ENCODE measurements at regions not wholly inside any gene's neighbourhood (a gene's known extent, or its start where the extent isn't known, plus 50 kb on each side); places are given as distances from the start of the nearest gene placed in this dataset.

- Histone ChIP-seq H3K4ac (replicated peaks; ENCODE audit: insufficient read length, low read depth, low read length) (no peak overlapping the region), H3K18ac (ENCODE audit: extremely low read depth, low read length) (no peak overlapping the region), H4K20me1 (replicated peaks in 1 of 2; ENCODE audit: control insufficient read depth in 1 of 2, insufficient read depth in 2 of 2, low read length in 2 of 2) (no peaks in the 10 kb centered on the region), H3K4me3 (ENCODE audit: extremely low read depth in 1 of 4, insufficient read depth in 2 of 4, low read depth in 3 of 4, low read length in 4 of 4) (no peak overlapping the region), H3K9ac (replicated peaks in 1 of 4; ENCODE audit: extremely low read depth in 1 of 4, low read depth in 3 of 4, low read length in 3 of 4) (no peak overlapping the region), H3K4me1 (replicated peaks in 1 of 4; ENCODE audit: control insufficient read depth in 3 of 4, insufficient read depth in 4 of 4, low read length in 3 of 4) (no peaks in the 10 kb centered on the region), H2AK5ac (ENCODE audit: low read depth, low read length) (no peak overlapping the region), H3K23ac (ENCODE audit: insufficient read length) (no peak overlapping the region), H3K14ac (ENCODE audit: insufficient read length) (no peak overlapping the region), H3K56ac (replicated peaks; ENCODE audit: insufficient read length, low read depth, low read length) (no peak overlapping the region), H3K9me3 (ENCODE audit: insufficient read depth in 2 of 2, low read depth in 1 of 2, low read length in 1 of 2) (no peaks in the 10 kb centered on the region), H2BK5ac (ENCODE audit: low read depth, low read length) (no peak overlapping the region), H3K27ac (ENCODE audit: low read depth, low read length) (no peak overlapping the region), H2BK120ac (replicated peaks; ENCODE audit: low read depth, low read length) (no peak overlapping the region), H3K4me2 (ENCODE audit: insufficient read depth in 1 of 2, low read depth in 2 of 2, low read length in 2 of 2) (no peak overlapping the region), H3K79me2 (ENCODE audit: control insufficient read depth in 1 of 2, insufficient read depth in 2 of 2, low read length in 2 of 2) (no peaks in the 10 kb centered on the region), H2BK15ac (ENCODE audit: low read length) (no peak overlapping the region), H3K23me2 (ENCODE audit: low read depth, low read length) (no peaks in the 10 kb centered on the region), H4K8ac (ENCODE audit: extremely low read depth, insufficient read depth, low read length) (no peak overlapping the region), H3K27me3 (replicated peaks in 1 of 4; ENCODE audit: control insufficient read depth in 3 of 4, extremely low read depth in 1 of 4, insufficient read depth in 3 of 4, low read length in 3 of 4) (no peaks in the 10 kb centered on the region), H4K91ac (replicated peaks; ENCODE audit: insufficient read length, low read length) (no peak overlapping the region), H3K36me3 (ENCODE audit: control insufficient read depth in 2 of 4, insufficient read depth in 4 of 4, low read length in 3 of 4) (no peaks in the 10 kb centered on the region), H3K79me1 (ENCODE audit: low read depth, low read length) (no peaks in the 10 kb centered on the region), H2BK20ac (ENCODE audit: low read length) (no peak overlapping the region), H2BK12ac (ENCODE audit: low read depth, low read length) (no peak overlapping the region), H2AFZ (ENCODE audit: low read length) (no peak overlapping the region), H4K5ac (ENCODE audit: insufficient read length, low read depth, low read length) (no peak overlapping the region)
- 100% methylated on average over 5 of the region's 5 CpGs; no CpG with 5 or more reads in 1 of the 2 experiments for WGBS, 2 experiments (ENCODE audit: extremely low coverage in 1 of 2, insufficient coverage in 1 of 2, insufficient read length in 1 of 2, insufficient replicate concordance in 2 of 2, low coverage in 1 of 2, low lambda C conversion rate in 2 of 2, missing lambda C conversion rate in 1 of 2)
- no peak for TF ChIP-seq ATF2 (IDR thresholded peaks at IDR 0.05; ENCODE audit: low read length)
- TF ChIP-seq TAF1 (IDR thresholded peaks at IDR 0.05; ENCODE audit: low read depth, low read length): no peak
- no peak for TF ChIP-seq POU5F1 (IDR thresholded peaks at IDR 0.05; ENCODE audit: low read depth, low read length)
- TF ChIP-seq JUN (IDR thresholded peaks at IDR 0.05; ENCODE audit: low read depth, low read length): no peak
- TF ChIP-seq EP300 (IDR thresholded peaks at IDR 0.05; ENCODE audit: borderline replicate concordance in 1 of 2, low read depth in 2 of 2, low read length in 2 of 2): no peak
- TF ChIP-seq SIRT6 (IDR thresholded peaks at IDR 0.05; ENCODE audit: low read length): no peak
- no peak for TF ChIP-seq SAP30 (IDR thresholded peaks at IDR 0.05; ENCODE audit: insufficient read depth, insufficient replicate concordance, low read length)
- TF ChIP-seq RBBP5 (IDR thresholded peaks at IDR 0.05; ENCODE audit: borderline replicate concordance, low read depth, low read length): no peak
- TF ChIP-seq FOSL1 (IDR thresholded peaks at IDR 0.05; ENCODE audit: insufficient read depth, low read depth, low read length): no peak
- TF ChIP-seq KDM4A (IDR thresholded peaks at IDR 0.05; ENCODE audit: low read depth, low read length, severe bottlenecking): no peak
- no peak for TF ChIP-seq GABPA (IDR thresholded peaks at IDR 0.05; ENCODE audit: borderline replicate concordance, insufficient read depth, low read length)
- TF ChIP-seq TBP (IDR thresholded peaks at IDR 0.05; ENCODE audit: low read depth, low read length): no peak
- FAIRE-seq: no peak
- CTCF ChIA-PET (ENCODE audit: partially characterized antibody): no interaction called here
- POLR2A ChIA-PET (ENCODE audit: partially characterized antibody): no interaction called here
- DNase-seq (ENCODE audit: low read depth in 1 of 2, low spot score in 2 of 2): no peak
These were observed 873.2 kb downstream of the RPA4 start for GRCh38 chrX:97756879-97757278.
